Neural progenitor cell (in vitro differentiated cells): ENCODE measurements at regions not wholly inside any gene's neighbourhood (a gene's known extent, or its start where the extent isn't known, plus 50 kb on each side); places are given as distances from the start of the nearest gene placed in this dataset.

Experiments used
- DNase-seq: peaks from one replicate; pipeline ENCODE4 v3.0.0-alpha.2; 2016; ENCODE audit warnings: low spot score
- H2AFZ ChIP-seq: fragments of 200-600 bp; sonication (generic); replicated peaks from 2 replicates; pipeline ENCODE4 v1.6.1; 2016; ENCODE audit warnings: antibody characterized with exemption
- H3F3A ChIP-seq: fragments of 200-600 bp; sonication (generic); 2 replicates; pipeline ENCODE4 v1.6.1; 2016; ENCODE audit warnings: antibody characterized with exemption, low read depth
- H3K27ac ChIP-seq: fragments of 200-600 bp; sonication (generic); 2 replicates; pipeline ENCODE4 v1.5.1; 2016; ENCODE audit warnings: mild to moderate bottlenecking
- H3K27me3 ChIP-seq: fragments of 200-600 bp; sonication (generic); 2 replicates; pipeline ENCODE4 v1.6.1; 2016; ENCODE audit warnings: mild to moderate bottlenecking, moderate library complexity
- H3K36me3 ChIP-seq: fragments of 200-600 bp; sonication (generic); 2 replicates; pipeline ENCODE4 v1.5.1; 2016
- H3K4me1 ChIP-seq: fragments of 200-600 bp; sonication (generic); 2 replicates; pipeline ENCODE4 v1.6.1; 2016; ENCODE audit warnings: mixed run types
- H3K4me2 ChIP-seq: fragments of 200-600 bp; sonication (generic); 2 replicates; pipeline ENCODE4 v1.6.1; 2016
- H3K4me3 ChIP-seq: fragments of 200-600 bp; sonication (generic); 2 replicates; pipeline ENCODE4 v1.5.1; 2016
- H3K79me2 ChIP-seq: fragments of 200-600 bp; sonication (generic); 2 replicates; pipeline ENCODE4 v1.6.1; 2016; ENCODE audit warnings: low read depth
- H3K9ac ChIP-seq: fragments of 200-600 bp; sonication (generic); 2 replicates; pipeline ENCODE4 v1.6.1; 2016
- H3K9me3 ChIP-seq: fragments of 200-600 bp; sonication (generic); 2 replicates; pipeline ENCODE4 v1.5.1; 2016; ENCODE audit warnings: low read depth
- H4K20me1 ChIP-seq: fragments of 200-600 bp; sonication (generic); 2 replicates; pipeline ENCODE4 v1.6.1; 2016; ENCODE audit warnings: low read depth
- H3K27ac Mint-ChIP-seq: 3 replicates; pipeline ENCODE4 v1.8.0; 2021; ENCODE audit warnings: mixed read lengths
- H3K27me3 Mint-ChIP-seq: 2 replicates; pipeline ENCODE4 v1.8.0; 2022; ENCODE audit warnings: low read depth, mild to moderate bottlenecking, inconsistent platforms, moderate library complexity, mixed read lengths; ENCODE audit not compliant: insufficient read depth
- H3K36me3 Mint-ChIP-seq: 3 replicates; pipeline ENCODE4 v1.8.0; 2021; ENCODE audit warnings: mixed read lengths
- H3K4me1 Mint-ChIP-seq: 3 replicates; pipeline ENCODE4 v1.8.0; 2021; ENCODE audit warnings: mixed read lengths
- H3K4me3 Mint-ChIP-seq: 3 replicates; pipeline ENCODE4 v1.8.0; 2021; ENCODE audit warnings: mild to moderate bottlenecking, moderate library complexity, mixed read lengths
- H3K9me3 Mint-ChIP-seq: 3 replicates; pipeline ENCODE4 v1.8.0; 2020; ENCODE audit warnings: mixed read lengths
- CTCF ChIP-seq: fragments of 200-600 bp; sonication (generic); IDR thresholded peaks from 2 replicates; pipeline ENCODE4 v1.5.1; 2017; ENCODE audit warnings: antibody characterized with exemption, mild to moderate bottlenecking
- EZH2 ChIP-seq: fragments of 200-600 bp; sonication (generic); IDR thresholded peaks from 2 replicates; pipeline ENCODE4 v1.6.1; 2017; ENCODE audit warnings: antibody characterized with exemption, mild to moderate bottlenecking, moderate library complexity
- EZH2phosphoT487 ChIP-seq: fragments of 200-600 bp; sonication (generic); IDR thresholded peaks from 2 replicates; pipeline ENCODE4 v1.6.1; 2017; ENCODE audit warnings: antibody characterized with exemption

GRCh38 chr9:108119530-108120113 lies 630.1 kb upstream of the KLF4 start:
- Histone ChIP-seq H3K27ac (no peak overlapping the region), H3K4me3 (no peak overlapping the region), H3K4me2 (no peak overlapping the region), H3K9me3 (no peaks in the 10 kb centered on the region), H4K20me1 (no peaks in the 10 kb centered on the region), H3K36me3 (no peaks in the 10 kb centered on the region), H2AFZ (no peak overlapping the region), H3K79me2 (no peaks in the 10 kb centered on the region), H3F3A (no peaks in the 10 kb centered on the region), H3K9ac (no peak overlapping the region), H3K4me1 (no peaks in the 10 kb centered on the region), H3K27me3 (no peaks in the 10 kb centered on the region)
- peaks cover 2% of the 10 kb centered on the region for H3K27me3 Mint-ChIP-seq
- H3K9me3 Mint-ChIP-seq, result peaks cover 15% of the 10 kb centered on the region
- H3K36me3 Mint-ChIP-seq, result no peaks in the 10 kb centered on the region
- peaks cover 19% of the 10 kb centered on the region for H3K4me1 Mint-ChIP-seq
- no peak overlapping the region for H3K27ac Mint-ChIP-seq
- no peak for DNase-seq
- no peak for TF ChIP-seq EZH2phosphoT487
- no peak for TF ChIP-seq EZH2
- TF ChIP-seq CTCF, result no peak
- H3K4me3 Mint-ChIP-seq, result no peak overlapping the region

GRCh38 chr9:108117795-108118194 lies 628.2 kb upstream of the KLF4 start:
- Mint-ChIP-seq H3K27me3 (peaks cover 2% of the 10 kb centered on the region), H3K36me3 (no peaks in the 10 kb centered on the region), H3K27ac (peak overlapping the region; percentile 31), H3K4me1 (peaks cover 19% of the 10 kb centered on the region), H3K9me3 (peaks cover 8% of the 10 kb centered on the region), H3K4me3 (no peak overlapping the region)
- Histone ChIP-seq H3K79me2 (no peaks in the 10 kb centered on the region), H4K20me1 (no peaks in the 10 kb centered on the region), H3K9me3 (no peaks in the 10 kb centered on the region), H3K4me3 (no peak overlapping the region), H3K4me2 (no peak overlapping the region), H2AFZ (no peak overlapping the region), H3K27me3 (no peaks in the 10 kb centered on the region), H3K27ac (no peak overlapping the region), H3K36me3 (no peaks in the 10 kb centered on the region), H3K9ac (no peak overlapping the region), H3K4me1 (no peaks in the 10 kb centered on the region), H3F3A (no peaks in the 10 kb centered on the region)
- no peak for TF ChIP-seq CTCF
- TF ChIP-seq EZH2phosphoT487, result no peak
- no peak for TF ChIP-seq EZH2
- DNase-seq, result peak; percentile 8

GRCh38 chr9:108117306-108117705 lies 627.7 kb upstream of the KLF4 start:
- TF ChIP-seq EZH2 (no peak), EZH2phosphoT487 (no peak), CTCF (no peak)
- H3K27ac Mint-ChIP-seq, result no peak overlapping the region
- Histone ChIP-seq H3K9ac (no peak overlapping the region), H3K27ac (no peak overlapping the region), H2AFZ (no peak overlapping the region), H3K4me2 (no peak overlapping the region), H3K4me3 (no peak overlapping the region), H3K4me1 (no peaks in the 10 kb centered on the region), H3F3A (no peaks in the 10 kb centered on the region), H3K79me2 (no peaks in the 10 kb centered on the region), H4K20me1 (no peaks in the 10 kb centered on the region), H3K36me3 (no peaks in the 10 kb centered on the region), H3K27me3 (no peaks in the 10 kb centered on the region), H3K9me3 (no peaks in the 10 kb centered on the region)
- peaks cover 19% of the 10 kb centered on the region for H3K4me1 Mint-ChIP-seq
- DNase-seq, result no peak
- H3K36me3 Mint-ChIP-seq, result no peaks in the 10 kb centered on the region
- peaks cover 4% of the 10 kb centered on the region for H3K9me3 Mint-ChIP-seq
- peaks cover 2% of the 10 kb centered on the region for H3K27me3 Mint-ChIP-seq
- no peak overlapping the region for H3K4me3 Mint-ChIP-seq
